ENCODE measurements at regions not wholly inside any gene's neighbourhood (a gene's known extent, or its start where the extent isn't known, plus 50 kb on each side); places are given as distances from the start of the nearest gene placed in this dataset.

DNA sequence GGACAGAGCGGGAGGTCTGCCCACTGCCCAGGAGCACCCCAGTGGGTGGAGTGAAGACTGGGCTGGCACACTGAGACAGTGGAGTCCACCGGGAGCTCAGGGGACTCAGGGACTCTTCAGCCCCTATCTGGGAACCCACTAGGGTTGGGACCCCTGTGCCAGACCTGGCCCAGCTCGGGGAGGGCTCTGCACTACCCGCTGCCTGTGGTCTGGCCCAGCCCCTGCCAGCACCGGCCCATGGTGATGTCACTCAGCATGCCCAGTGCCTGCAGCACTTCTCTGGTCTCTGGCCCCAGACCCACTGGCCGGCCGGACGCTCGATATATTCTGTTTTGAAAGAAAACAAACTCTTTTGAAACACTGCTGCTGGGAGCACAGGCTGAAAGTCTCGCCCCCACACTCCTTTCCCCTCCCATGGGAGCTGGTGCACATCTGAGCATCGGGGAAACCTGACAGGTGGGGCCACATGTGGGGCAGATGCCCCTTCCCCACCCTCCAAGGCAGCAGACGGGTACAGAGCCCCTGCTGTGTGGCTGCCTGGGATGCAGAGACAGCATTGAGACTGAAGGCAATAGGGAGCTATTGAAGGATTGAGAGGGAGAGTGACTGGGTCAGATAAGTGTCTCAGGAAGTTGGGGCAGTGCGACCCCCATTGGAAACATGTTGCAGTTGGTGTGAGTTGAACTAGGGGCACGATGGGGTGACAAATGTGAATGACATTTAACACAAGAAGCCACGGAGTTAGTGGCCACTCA is 62.9 kb downstream of the MYEOV start:
- H3K9ac ChIP-seq (ENCODE audit: low read depth, low read length): peak overlapping the region; percentile 31
- H3K27me3 ChIP-seq (ENCODE audit: control insufficient read depth, insufficient read depth, low read length): no peaks in the 10 kb centered on the region
- H3K4me3 ChIP-seq (ENCODE audit: low read length): no peak overlapping the region
- peaks cover 6% of the 10 kb centered on the region for H3K9me3 ChIP-seq (replicated peaks; ENCODE audit: low read length)
- no peaks in the 10 kb centered on the region for H3K36me3 ChIP-seq (ENCODE audit: insufficient read depth, low read length)
- peaks cover 54% of the 10 kb centered on the region for H3K4me1 ChIP-seq (ENCODE audit: control insufficient read depth, insufficient read depth, low read length)
- H3K4me2 ChIP-seq (ENCODE audit: low read length): peak overlapping the region; percentile 32

DNA sequence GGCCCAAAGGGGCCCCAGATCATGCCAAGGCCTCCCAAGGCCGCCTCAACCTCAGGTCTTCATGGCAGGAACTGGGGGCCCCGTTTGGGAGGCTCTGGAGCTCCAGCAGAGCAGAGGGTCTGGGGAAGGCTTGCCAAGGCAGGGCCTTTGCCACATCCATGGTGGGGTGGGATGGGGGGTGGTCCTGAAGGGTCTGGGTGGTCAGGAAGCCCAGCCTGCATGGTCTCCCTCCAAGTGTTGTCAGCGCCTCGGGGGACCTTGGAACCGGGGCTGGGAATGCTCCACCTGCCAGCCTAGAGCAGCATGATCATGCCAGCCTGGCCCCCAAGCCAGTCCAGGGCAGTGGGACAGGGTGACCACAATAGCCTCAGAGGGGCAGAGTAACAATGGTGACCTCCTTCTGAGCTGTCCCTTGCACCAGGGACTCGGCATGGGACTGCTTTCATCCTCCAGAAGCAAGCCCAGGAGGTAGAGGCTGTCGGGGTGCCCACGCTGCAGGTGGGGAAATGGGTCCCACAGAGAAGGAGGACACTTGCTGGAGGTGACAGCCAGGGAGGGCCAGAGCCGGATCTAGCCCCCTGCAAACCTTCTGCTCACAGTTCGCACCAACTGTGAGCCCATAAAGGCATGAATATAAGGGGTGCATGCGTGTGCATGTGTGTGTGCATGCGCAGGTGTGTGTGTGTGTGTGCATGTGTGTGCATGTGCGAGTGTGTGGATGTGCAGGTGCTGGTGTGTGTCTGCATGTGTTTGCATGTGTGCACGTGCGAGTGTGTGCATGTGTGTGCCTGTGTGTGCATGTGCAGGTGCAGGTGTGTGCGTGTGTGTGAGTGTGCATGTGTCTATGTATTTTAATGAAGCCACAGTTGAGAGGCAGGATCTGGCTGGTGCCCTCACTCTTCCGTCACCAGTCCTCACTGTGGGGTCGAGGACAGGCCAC is 63.8 kb downstream of the MYEOV start:
- Histone ChIP-seq H3K27me3 (ENCODE audit: control insufficient read depth, insufficient read depth, low read length) (no peaks in the 10 kb centered on the region), H3K9me3 (replicated peaks; ENCODE audit: low read length) (peaks cover 6% of the 10 kb centered on the region), H3K4me2 (ENCODE audit: low read length) (no peak overlapping the region), H3K4me3 (ENCODE audit: low read length) (no peak overlapping the region), H3K36me3 (ENCODE audit: insufficient read depth, low read length) (no peaks in the 10 kb centered on the region), H3K4me1 (ENCODE audit: control insufficient read depth, insufficient read depth, low read length) (peaks cover 46% of the 10 kb centered on the region), H3K9ac (ENCODE audit: low read depth, low read length) (no peak overlapping the region)

DNA sequence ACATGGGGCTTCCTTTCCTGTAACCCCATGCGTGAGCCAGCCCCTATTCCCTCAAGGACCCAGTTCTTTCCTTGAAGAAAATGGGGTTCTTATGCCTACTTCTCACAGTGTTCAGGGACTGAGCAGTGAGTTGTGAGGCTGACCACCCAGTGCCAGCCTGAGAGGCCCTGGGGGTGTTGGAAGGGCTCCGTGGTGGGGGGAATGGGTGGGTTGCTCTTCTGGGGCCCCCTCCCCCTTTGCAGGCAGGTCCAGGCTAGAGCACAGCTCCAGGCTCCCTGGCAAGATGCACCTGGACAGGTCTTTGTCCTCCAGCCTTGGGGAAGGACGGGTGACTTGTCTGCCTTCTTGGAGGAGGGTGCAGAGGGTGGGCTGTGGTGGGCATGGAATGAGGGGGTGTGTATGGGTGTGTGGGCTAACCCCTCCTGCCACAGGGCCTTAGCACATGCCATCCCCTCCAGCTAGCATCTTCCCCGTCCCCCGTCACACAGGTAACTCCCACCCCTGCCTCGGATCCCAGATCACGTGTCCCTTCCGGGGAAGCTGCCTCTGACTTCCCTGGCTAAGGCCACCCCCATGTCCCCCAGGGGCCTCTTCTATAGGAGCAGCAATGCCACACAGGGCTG is 64.6 kb downstream of the MYEOV start:
- H3K27me3 ChIP-seq (ENCODE audit: control insufficient read depth, insufficient read depth, low read length): no peaks in the 10 kb centered on the region
- H3K9ac ChIP-seq (ENCODE audit: low read depth, low read length): no peak overlapping the region
- no peak overlapping the region for H3K4me2 ChIP-seq (ENCODE audit: low read length)
- no peaks in the 10 kb centered on the region for H3K36me3 ChIP-seq (ENCODE audit: insufficient read depth, low read length)
- H3K4me1 ChIP-seq (ENCODE audit: control insufficient read depth, insufficient read depth, low read length): peaks cover 39% of the 10 kb centered on the region
- H3K9me3 ChIP-seq (replicated peaks; ENCODE audit: low read length): peaks cover 6% of the 10 kb centered on the region
- H3K4me3 ChIP-seq (ENCODE audit: low read length): no peak overlapping the region

DNA sequence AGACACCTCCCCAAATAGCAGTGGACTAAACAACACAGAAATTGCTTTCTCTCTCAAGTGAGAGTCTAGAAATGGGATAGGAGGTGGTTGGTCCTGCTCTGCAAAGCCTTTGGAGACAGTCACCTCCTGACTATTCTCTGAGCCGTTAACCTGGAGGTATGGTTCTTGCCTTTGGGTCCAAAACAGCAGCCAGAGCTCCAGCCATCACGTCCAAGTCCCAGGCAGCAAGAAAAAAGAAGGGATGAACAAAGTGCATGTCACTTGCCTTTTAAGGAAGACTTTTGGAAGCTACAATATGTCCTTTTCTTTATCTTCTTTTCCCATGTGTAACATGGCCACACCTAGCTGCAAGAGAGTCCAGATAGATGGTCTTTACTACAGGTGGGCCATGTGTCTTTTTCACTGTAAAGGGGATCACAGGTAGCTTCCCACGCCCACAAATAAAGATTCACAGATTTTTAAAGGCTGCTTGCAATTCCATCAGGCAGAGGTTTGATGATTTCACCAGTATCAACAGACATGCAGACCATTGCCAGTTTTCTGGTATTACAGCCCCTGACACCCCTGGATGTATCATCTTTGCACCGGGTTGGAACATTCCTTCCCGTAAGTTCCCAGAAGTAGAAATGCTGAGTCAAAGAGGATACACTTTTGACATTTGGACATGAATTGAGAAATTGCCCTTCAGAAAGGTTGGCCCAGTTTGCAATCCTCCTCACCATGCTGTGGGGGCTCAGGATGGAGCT is 66.0 kb downstream of the MYEOV start:
- Histone ChIP-seq H3K4me2 (ENCODE audit: low read length) (no peak overlapping the region), H3K36me3 (ENCODE audit: insufficient read depth, low read length) (no peaks in the 10 kb centered on the region), H3K9ac (ENCODE audit: low read depth, low read length) (peak overlapping the region; percentile 44), H3K27me3 (ENCODE audit: control insufficient read depth, insufficient read depth, low read length) (no peaks in the 10 kb centered on the region), H3K4me3 (ENCODE audit: low read length) (no peak overlapping the region), H3K4me1 (ENCODE audit: control insufficient read depth, insufficient read depth, low read length) (peaks cover 36% of the 10 kb centered on the region), H3K9me3 (replicated peaks; ENCODE audit: low read length) (peaks cover 6% of the 10 kb centered on the region)

DNA sequence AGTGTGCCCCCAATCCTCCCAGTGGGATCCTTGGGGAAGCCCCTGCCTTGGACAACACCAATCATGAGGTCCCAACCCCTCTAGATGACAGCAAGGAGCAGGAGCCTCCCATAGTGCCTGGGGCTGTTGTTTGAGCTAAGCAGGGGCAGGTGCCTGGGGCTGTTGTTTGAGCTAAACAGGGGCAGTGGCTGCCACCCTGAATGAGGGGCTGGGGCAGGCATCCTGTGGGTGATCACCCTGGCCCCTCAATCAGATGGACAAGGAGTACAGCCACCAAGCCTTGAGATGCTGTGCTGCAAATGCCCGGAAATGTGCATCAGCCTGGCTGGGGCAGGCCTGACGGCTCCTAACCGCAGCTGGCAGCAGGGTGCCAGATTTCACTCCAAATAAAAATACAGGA is 66.7 kb downstream of the MYEOV start:
- H3K9me3 ChIP-seq (replicated peaks; ENCODE audit: low read length): peaks cover 6% of the 10 kb centered on the region
- peak overlapping the region; percentile 44 for H3K9ac ChIP-seq (ENCODE audit: low read depth, low read length)

DNA sequence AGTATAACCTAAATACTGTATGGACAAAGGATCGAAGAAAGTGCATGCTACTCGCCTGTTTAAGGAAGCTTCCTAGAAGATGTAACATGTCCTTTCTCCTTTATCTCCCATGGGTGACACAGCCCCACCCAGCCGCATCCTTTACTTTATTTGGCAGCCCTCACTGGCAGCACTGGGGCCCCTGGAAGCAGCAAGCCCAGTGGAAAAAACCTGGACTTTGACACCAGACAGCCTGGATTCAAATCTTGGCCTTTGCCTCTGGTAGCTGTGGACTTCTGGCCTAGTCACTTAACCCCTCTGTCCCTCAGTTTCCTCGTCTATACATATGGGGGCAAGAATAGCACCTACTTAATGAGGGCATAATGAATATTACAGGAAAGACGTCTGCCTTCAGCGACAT is 67.1 kb downstream of the MYEOV start:
- Histone ChIP-seq H3K9ac (ENCODE audit: low read depth, low read length) (peak overlapping the region; percentile 44), H3K27me3 (ENCODE audit: control insufficient read depth, insufficient read depth, low read length) (no peaks in the 10 kb centered on the region), H3K4me3 (ENCODE audit: low read length) (no peak overlapping the region), H3K9me3 (replicated peaks; ENCODE audit: low read length) (peaks cover 6% of the 10 kb centered on the region), H3K4me1 (ENCODE audit: control insufficient read depth, insufficient read depth, low read length) (peaks cover 38% of the 10 kb centered on the region), H3K36me3 (ENCODE audit: insufficient read depth, low read length) (no peaks in the 10 kb centered on the region), H3K4me2 (ENCODE audit: low read length) (no peak overlapping the region)

More for the DNA sequence above, 66.7 kb downstream of the MYEOV start:
- H3K4me2 ChIP-seq (ENCODE audit: low read length): no peak overlapping the region
- H3K36me3 ChIP-seq (ENCODE audit: insufficient read depth, low read length): no peaks in the 10 kb centered on the region
- H3K27me3 ChIP-seq (ENCODE audit: control insufficient read depth, insufficient read depth, low read length): no peaks in the 10 kb centered on the region
- no peak overlapping the region for H3K4me3 ChIP-seq (ENCODE audit: low read length)
- peaks cover 38% of the 10 kb centered on the region for H3K4me1 ChIP-seq (ENCODE audit: control insufficient read depth, insufficient read depth, low read length)

DNA sequence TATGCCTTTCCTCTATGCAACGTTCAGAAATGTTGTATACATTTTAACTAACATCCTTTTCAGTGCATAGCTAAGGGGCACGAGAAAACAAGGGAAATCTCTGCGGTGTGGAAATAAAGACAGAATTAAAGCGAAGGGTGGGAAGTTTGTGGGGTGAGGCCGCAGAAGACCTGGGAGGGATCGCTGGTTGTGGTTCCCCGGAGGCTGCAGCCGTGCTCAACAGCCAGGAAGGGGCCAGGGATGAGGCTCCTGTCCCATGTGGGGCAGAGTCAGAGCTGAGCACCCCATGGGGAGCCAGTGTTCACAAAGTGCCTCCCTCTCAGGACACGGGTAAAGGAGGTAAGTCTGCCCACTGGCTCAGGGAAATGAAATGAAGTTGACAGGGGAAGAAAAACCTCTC is 67.5 kb downstream of the MYEOV start:
- H3K4me3 ChIP-seq (ENCODE audit: low read length): no peak overlapping the region
- peaks cover 6% of the 10 kb centered on the region for H3K9me3 ChIP-seq (replicated peaks; ENCODE audit: low read length)
- no peaks in the 10 kb centered on the region for H3K36me3 ChIP-seq (ENCODE audit: insufficient read depth, low read length)
- no peak overlapping the region for H3K9ac ChIP-seq (ENCODE audit: low read depth, low read length)
- no peaks in the 10 kb centered on the region for H3K27me3 ChIP-seq (ENCODE audit: control insufficient read depth, insufficient read depth, low read length)
- peaks cover 34% of the 10 kb centered on the region for H3K4me1 ChIP-seq (ENCODE audit: control insufficient read depth, insufficient read depth, low read length)
- H3K4me2 ChIP-seq (ENCODE audit: low read length): no peak overlapping the region

DNA sequence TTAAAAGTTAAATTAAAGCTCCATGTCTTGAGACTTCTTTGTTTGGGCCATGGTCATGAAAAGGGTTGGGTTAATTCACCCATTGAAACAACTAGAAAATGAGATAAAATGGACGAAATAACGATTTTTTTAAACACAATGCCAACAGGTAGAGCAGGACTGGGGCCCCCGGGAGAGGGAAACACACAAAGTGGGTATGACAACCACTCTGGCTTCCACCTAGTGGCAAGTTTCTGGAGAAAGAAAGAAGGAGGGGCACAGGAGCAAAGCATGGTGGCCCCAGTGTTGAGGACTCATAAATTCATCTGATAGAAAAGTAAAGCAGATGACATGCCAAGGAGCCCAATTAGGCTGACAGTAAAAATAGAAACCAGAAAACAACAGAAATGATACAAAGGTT is 68.4 kb downstream of the MYEOV start:
- Histone ChIP-seq H3K4me1 (ENCODE audit: control insufficient read depth, insufficient read depth, low read length) (peaks cover 26% of the 10 kb centered on the region), H3K27me3 (ENCODE audit: control insufficient read depth, insufficient read depth, low read length) (no peaks in the 10 kb centered on the region), H3K9me3 (replicated peaks; ENCODE audit: low read length) (peaks cover 6% of the 10 kb centered on the region), H3K4me2 (ENCODE audit: low read length) (no peak overlapping the region), H3K9ac (ENCODE audit: low read depth, low read length) (no peak overlapping the region), H3K36me3 (ENCODE audit: insufficient read depth, low read length) (no peaks in the 10 kb centered on the region), H3K4me3 (ENCODE audit: low read length) (no peak overlapping the region)

DNA sequence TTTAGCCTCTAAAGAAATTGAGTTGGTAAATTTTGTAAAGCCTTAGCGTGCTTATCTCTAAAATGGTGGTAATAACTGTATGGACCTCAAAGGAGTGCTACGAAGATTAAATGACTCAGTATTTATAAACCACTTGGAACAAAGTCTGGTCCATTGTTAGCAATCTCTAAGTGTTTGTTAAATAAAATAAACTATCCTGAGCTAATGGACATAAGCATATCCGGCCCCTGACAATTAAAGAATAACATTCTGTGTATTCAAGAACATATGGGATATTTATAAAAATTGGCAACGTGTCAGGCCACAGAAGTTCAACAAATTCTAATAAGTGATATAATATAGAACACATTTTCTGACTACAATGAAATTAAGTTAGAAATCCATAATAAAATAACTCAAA is 71.0 kb downstream of the MYEOV start:
- H3K4me3 ChIP-seq (ENCODE audit: low read length): no peak overlapping the region
- no peak overlapping the region for H3K4me2 ChIP-seq (ENCODE audit: low read length)
- peaks cover 9% of the 10 kb centered on the region for H3K9me3 ChIP-seq (replicated peaks; ENCODE audit: low read length)
- H3K4me1 ChIP-seq (ENCODE audit: control insufficient read depth, insufficient read depth, low read length): peaks cover 32% of the 10 kb centered on the region
- H3K9ac ChIP-seq (ENCODE audit: low read depth, low read length): no peak overlapping the region
- H3K36me3 ChIP-seq (ENCODE audit: insufficient read depth, low read length): no peaks in the 10 kb centered on the region
- no peaks in the 10 kb centered on the region for H3K27me3 ChIP-seq (ENCODE audit: control insufficient read depth, insufficient read depth, low read length)

DNA sequence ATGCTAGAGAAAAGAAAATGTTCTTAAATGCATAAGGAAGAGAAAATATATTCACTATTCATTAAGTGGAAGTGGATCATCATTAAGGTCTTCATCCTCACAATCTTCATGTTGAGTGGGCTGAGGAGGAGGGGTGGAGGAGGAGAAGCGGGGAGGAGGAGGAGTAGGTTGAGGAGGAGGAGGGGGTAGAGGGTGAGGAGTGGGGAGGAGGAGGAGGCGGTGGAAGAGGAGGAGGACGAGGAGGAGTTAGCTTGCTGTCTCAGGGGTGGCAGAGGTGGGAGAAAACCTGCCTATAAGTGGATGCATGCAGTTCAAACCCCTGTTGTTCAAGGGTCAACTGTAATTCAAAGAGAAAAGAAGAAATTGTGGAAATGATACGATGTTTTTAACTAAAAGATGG is 71.6 kb downstream of the MYEOV start:
- Histone ChIP-seq H3K9ac (ENCODE audit: low read depth, low read length) (no peak overlapping the region), H3K36me3 (ENCODE audit: insufficient read depth, low read length) (no peaks in the 10 kb centered on the region), H3K4me3 (ENCODE audit: low read length) (no peak overlapping the region), H3K4me1 (ENCODE audit: control insufficient read depth, insufficient read depth, low read length) (peaks cover 26% of the 10 kb centered on the region), H3K9me3 (replicated peaks; ENCODE audit: low read length) (peaks cover 8% of the 10 kb centered on the region), H3K27me3 (ENCODE audit: control insufficient read depth, insufficient read depth, low read length) (no peaks in the 10 kb centered on the region), H3K4me2 (ENCODE audit: low read length) (no peak overlapping the region)

DNA sequence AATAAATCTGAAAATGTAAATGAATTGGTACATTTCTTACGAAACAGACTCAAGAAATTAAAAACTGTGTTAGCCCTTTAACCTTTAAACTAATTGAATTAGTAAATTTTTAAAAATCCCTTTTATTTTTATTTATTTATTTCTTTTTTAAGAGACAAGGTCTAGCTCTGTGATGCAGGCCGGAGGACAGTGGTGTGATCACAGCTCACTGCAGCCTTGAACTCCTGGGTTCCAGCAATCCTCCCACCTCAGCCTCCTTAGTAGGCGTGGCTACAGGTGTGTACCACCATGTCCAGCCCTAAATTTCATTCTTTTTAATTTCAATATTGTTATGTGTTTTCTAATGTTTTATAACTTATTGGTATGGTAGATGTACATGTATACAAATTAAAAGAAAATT is 72.6 kb downstream of the MYEOV start:
- no peak overlapping the region for H3K4me3 ChIP-seq (ENCODE audit: low read length)

More for the DNA sequence above, 72.6 kb downstream of the MYEOV start:
- Histone ChIP-seq H3K4me2 (ENCODE audit: low read length) (no peak overlapping the region), H3K9ac (ENCODE audit: low read depth, low read length) (no peak overlapping the region), H3K36me3 (ENCODE audit: insufficient read depth, low read length) (no peaks in the 10 kb centered on the region), H3K9me3 (replicated peaks; ENCODE audit: low read length) (peaks cover 8% of the 10 kb centered on the region), H3K4me1 (ENCODE audit: control insufficient read depth, insufficient read depth, low read length) (peaks cover 18% of the 10 kb centered on the region), H3K27me3 (ENCODE audit: control insufficient read depth, insufficient read depth, low read length) (no peaks in the 10 kb centered on the region)

All from skeletal muscle satellite cell (primary cell).